Neuronal stem cell (in vitro differentiated cells): ENCODE measurements at regions not wholly inside any gene's neighbourhood (a gene's known extent, or its start where the extent isn't known, plus 50 kb on each side); places are given as distances from the start of the nearest gene placed in this dataset.

Source experiments
- DNase-seq: peaks from one replicate; pipeline ENCODE4 v3.0.0-alpha.2; 2013; ENCODE audit warnings: low spot score
- H2AFZ ChIP-seq: one replicate; pipeline ENCODE4 v1.6.1; 2013; ENCODE audit warnings: mild to moderate bottlenecking, low read length, inconsistent platforms
- H2AK5ac ChIP-seq: 2 replicates; pipeline ENCODE4 v1.6.1; 2013; ENCODE audit warnings: low read depth, mild to moderate bottlenecking, inconsistent platforms, low read length, moderate library complexity, mixed read lengths
- H2BK120ac ChIP-seq: 2 replicates; pipeline ENCODE4 v1.6.1; 2013; ENCODE audit warnings: low read depth, mild to moderate bottlenecking, inconsistent platforms, low read length, moderate library complexity, mixed read lengths
- H2BK12ac ChIP-seq: one replicate; pipeline ENCODE4 v1.6.1; 2013; ENCODE audit warnings: low read length, inconsistent platforms
- H2BK15ac ChIP-seq: 2 replicates; pipeline ENCODE4 v1.6.1; 2013; ENCODE audit warnings: mild to moderate bottlenecking, low read length, inconsistent platforms, mixed read lengths
- H2BK5ac ChIP-seq: one replicate; pipeline ENCODE4 v1.6.1; 2013; ENCODE audit warnings: inconsistent platforms, mild to moderate bottlenecking, low read length, moderate library complexity
- H3K14ac ChIP-seq: one replicate; pipeline ENCODE4 v1.6.1; 2013; ENCODE audit warnings: low read length, inconsistent platforms
- H3K18ac ChIP-seq: 2 replicates; pipeline ENCODE4 v1.6.1; 2013; ENCODE audit warnings: low read length, inconsistent platforms
- H3K23ac ChIP-seq: 2 replicates; pipeline ENCODE4 v1.6.1; 2013; ENCODE audit warnings: low read depth, mild to moderate bottlenecking, mixed read lengths, low read length, inconsistent platforms; ENCODE audit not compliant: poor library complexity
- H3K27ac ChIP-seq: replicated peaks from 3 replicates; pipeline ENCODE4 v1.5.1; 2013; ENCODE audit warnings: low read length, inconsistent platforms
- H3K27me3 ChIP-seq, 3 experiments: 2 replicates each; pipeline ENCODE4 v1.6.1; 2013; ENCODE audit warnings: low read length in 3 of 3, mild to moderate bottlenecking in 2 of 3, inconsistent platforms in 1 of 3, low read depth in 1 of 3, mixed read lengths in 1 of 3, moderate library complexity in 1 of 3; ENCODE audit not compliant: control insufficient read depth in 3 of 3, insufficient read depth in 3 of 3
- H3K36me3 ChIP-seq, 2 donors: replicated peaks in 1 of 2; 2 replicates each; pipeline ENCODE4 v1.6.1; 2013; ENCODE audit warnings: low read length in 2 of 2; ENCODE audit not compliant: control insufficient read depth in 2 of 2, insufficient read depth in 2 of 2
- H3K4ac ChIP-seq: 2 replicates; pipeline ENCODE4 v1.6.1; 2013; ENCODE audit warnings: inconsistent platforms, mild to moderate bottlenecking, low read length, moderate library complexity
- H3K4me1 ChIP-seq, 2 donors: 1 replicate in 1 of 2; 2 replicates in 1 of 2; pipeline ENCODE4 v1.6.1; 2013; ENCODE audit warnings: low read length in 2 of 2, low read depth in 1 of 2; ENCODE audit not compliant: control insufficient read depth in 2 of 2, insufficient read depth in 1 of 2
- H3K4me2 ChIP-seq: one replicate; pipeline ENCODE4 v1.6.1; 2013; ENCODE audit warnings: mild to moderate bottlenecking, low read length, inconsistent platforms; ENCODE audit not compliant: insufficient read depth, poor library complexity, severe bottlenecking
- H3K4me3 ChIP-seq, 2 donors: 2 replicates each; pipeline ENCODE4 v1.5.1; 2013; ENCODE audit warnings: low read length in 2 of 2, mild to moderate bottlenecking in 2 of 2, inconsistent platforms in 1 of 2, moderate library complexity in 1 of 2
- H3K79me1 ChIP-seq: one replicate; pipeline ENCODE4 v1.6.1; 2013; ENCODE audit warnings: low read depth, mild to moderate bottlenecking, inconsistent platforms, low read length, moderate library complexity
- H3K9ac ChIP-seq: one replicate; pipeline ENCODE4 v1.6.1; 2013; ENCODE audit warnings: mild to moderate bottlenecking, low read depth, low read length, inconsistent platforms; ENCODE audit not compliant: poor library complexity
- H3K9me3 ChIP-seq, 2 donors: replicated peaks in 1 of 2; 2 replicates each; pipeline versions ENCODE3 to v1.6.1; 2013; ENCODE audit warnings: low read length in 2 of 2, mild to moderate bottlenecking in 2 of 2, inconsistent platforms in 1 of 2, low read depth in 1 of 2, mixed read lengths in 1 of 2, moderate library complexity in 1 of 2; ENCODE audit not compliant: control insufficient read depth in 2 of 2, insufficient read depth in 1 of 2
- H4K8ac ChIP-seq: one replicate; pipeline ENCODE4 v1.6.1; 2013; ENCODE audit warnings: low read depth, mild to moderate bottlenecking, inconsistent platforms, low read length, moderate library complexity
- H4K91ac ChIP-seq: one replicate; pipeline ENCODE4 v1.6.1; 2013; ENCODE audit warnings: low read length, low read depth, mild to moderate bottlenecking, inconsistent platforms; ENCODE audit not compliant: poor library complexity
- WGBS, 2 donors: extraction: QIAGEN DNeasy Blood & Tissue Kit; methylation state at CpG; one replicate each; pipeline ENCODE4 v1.1.7; 2013; ENCODE audit warnings: missing lambda C conversion rate in 2 of 2, mixed read lengths in 1 of 2; ENCODE audit not compliant: insufficient read length in 2 of 2, insufficient replicate concordance in 1 of 2; ENCODE audit errors: extremely low coverage in 2 of 2; 5-methylcytosine and 5-hydroxymethylcytosine counted together

- no peak overlapping the region for H3K27ac ChIP-seq
- no peak overlapping the region for H2AFZ ChIP-seq
- no peak overlapping the region for H4K91ac ChIP-seq
- WGBS, 2 donors, result no CpG with 5 or more reads among the region's 8 CpGs
- no peak overlapping the region for H2AK5ac ChIP-seq
- H2BK15ac ChIP-seq, result no peak overlapping the region
- no peak overlapping the region for H2BK5ac ChIP-seq
- no peak overlapping the region for H3K4me3 ChIP-seq
- no peak overlapping the region for H3K18ac ChIP-seq
- no peak overlapping the region for H3K4ac ChIP-seq
- peaks cover 0 to 3% (median 0%) of the 10 kb centered on the region in 3 experiments for H3K27me3 ChIP-seq
- no peak overlapping the region for H4K8ac ChIP-seq
- H3K4me2 ChIP-seq, result no peak overlapping the region
- H2BK120ac ChIP-seq, result no peak overlapping the region
- H3K4me1 ChIP-seq, result peaks cover 4 to 9% of the 10 kb centered on the region in 2 donors
- H3K14ac ChIP-seq, result no peak overlapping the region
- no peak overlapping the region for H2BK12ac ChIP-seq
- no peaks in the 10 kb centered on the region for H3K79me1 ChIP-seq
- no peak overlapping the region for H3K23ac ChIP-seq
- H3K9me3 ChIP-seq, result peaks cover 2 to 3% of the 10 kb centered on the region in 2 donors
- H3K36me3 ChIP-seq, result no peaks in the 10 kb centered on the region
- DNase-seq, result no peak
- H3K9ac ChIP-seq, result no peak overlapping the region
Measured at GRCh38 chr13:32850316-32851052, 165.7 kb upstream of the KL start.

- H3K4ac ChIP-seq, result no peak overlapping the region
- H2BK120ac ChIP-seq, result no peak overlapping the region
- DNase-seq, result no peak
- H4K91ac ChIP-seq, result no peak overlapping the region
- no peak overlapping the region for H3K9ac ChIP-seq
- no peak overlapping the region for H2BK5ac ChIP-seq
- no peak overlapping the region for H3K18ac ChIP-seq
- H3K4me3 ChIP-seq, result no peak overlapping the region
- no peak overlapping the region for H2AK5ac ChIP-seq
- H3K4me1 ChIP-seq, result peaks cover 4% of the 10 kb centered on the region in 2 donors
- H3K4me2 ChIP-seq, result no peak overlapping the region
- H2BK12ac ChIP-seq, result no peak overlapping the region
- no peak overlapping the region for H4K8ac ChIP-seq
- H3K9me3 ChIP-seq, result peaks cover 2 to 3% of the 10 kb centered on the region in 2 donors
- H2AFZ ChIP-seq, result no peak overlapping the region
- no peaks in the 10 kb centered on the region for H3K36me3 ChIP-seq
- WGBS, 2 donors, result no CpG with 5 or more reads among the region's 8 CpGs
- peaks cover 0 to 3% (median 0%) of the 10 kb centered on the region in 3 experiments for H3K27me3 ChIP-seq
- H3K79me1 ChIP-seq, result no peaks in the 10 kb centered on the region
- H2BK15ac ChIP-seq, result no peak overlapping the region
- H3K27ac ChIP-seq, result no peak overlapping the region
- H3K14ac ChIP-seq, result no peak overlapping the region
- no peak overlapping the region for H3K23ac ChIP-seq
Measured at GRCh38 chr13:32851083-32852069, 164.8 kb upstream of the KL start.

- DNase-seq, result no peak
- Histone ChIP-seq H3K4me3 (no peak overlapping the region), H3K79me1 (no peaks in the 10 kb centered on the region), H3K27me3 (peaks cover 0 to 3% (median 0%) of the 10 kb centered on the region in 3 experiments), H3K4me1 (peaks cover 1 to 2% of the 10 kb centered on the region in 2 donors), H2BK12ac (no peak overlapping the region), H2BK15ac (no peak overlapping the region), H3K4ac (no peak overlapping the region), H3K14ac (no peak overlapping the region), H3K27ac (no peak overlapping the region), H2BK5ac (no peak overlapping the region), H3K23ac (no peak overlapping the region), H3K36me3 (no peaks in the 10 kb centered on the region), H2AFZ (no peak overlapping the region), H3K4me2 (no peak overlapping the region), H3K18ac (no peak overlapping the region), H2BK120ac (no peak overlapping the region), H2AK5ac (no peak overlapping the region), H4K8ac (no peak overlapping the region), H3K9me3 (peaks cover 2 to 5% of the 10 kb centered on the region in 2 donors), H3K9ac (no peak overlapping the region), H4K91ac (no peak overlapping the region)
- no CpG with 5 or more reads among the region's 1 CpG for WGBS, 2 donors
Measured at GRCh38 chr13:32852526-32852925, 163.7 kb upstream of the KL start.

- Histone ChIP-seq H3K4me3 (no peak overlapping the region), H3K36me3 (no peaks in the 10 kb centered on the region), H2BK120ac (no peak overlapping the region), H3K27ac (no peak overlapping the region), H3K23ac (no peak overlapping the region), H2BK5ac (no peak overlapping the region), H3K79me1 (no peaks in the 10 kb centered on the region), H3K14ac (no peak overlapping the region), H3K9ac (no peak overlapping the region), H4K8ac (no peak overlapping the region), H2AFZ (no peak overlapping the region), H4K91ac (no peak overlapping the region), H3K4me1 (no peaks in the 10 kb centered on the region), H3K4me2 (no peak overlapping the region), H2BK12ac (no peak overlapping the region), H2AK5ac (no peak overlapping the region), H3K4ac (no peak overlapping the region), H3K18ac (no peak overlapping the region), H3K27me3 (no peaks in the 10 kb centered on the region), H2BK15ac (no peak overlapping the region), H3K9me3 (peaks cover 4 to 9% of the 10 kb centered on the region in 2 donors)
- WGBS, 2 donors, result no CpG with 5 or more reads among the region's 2 CpGs
- DNase-seq, result no peak
Measured at GRCh38 chr13:32857077-32857476, 159.1 kb upstream of the KL start.
